ENCODE measurements at regions not wholly inside any gene's neighbourhood (a gene's known extent, or its start where the extent isn't known, plus 50 kb on each side); places are given as distances from the start of the nearest gene placed in this dataset.

DNA sequence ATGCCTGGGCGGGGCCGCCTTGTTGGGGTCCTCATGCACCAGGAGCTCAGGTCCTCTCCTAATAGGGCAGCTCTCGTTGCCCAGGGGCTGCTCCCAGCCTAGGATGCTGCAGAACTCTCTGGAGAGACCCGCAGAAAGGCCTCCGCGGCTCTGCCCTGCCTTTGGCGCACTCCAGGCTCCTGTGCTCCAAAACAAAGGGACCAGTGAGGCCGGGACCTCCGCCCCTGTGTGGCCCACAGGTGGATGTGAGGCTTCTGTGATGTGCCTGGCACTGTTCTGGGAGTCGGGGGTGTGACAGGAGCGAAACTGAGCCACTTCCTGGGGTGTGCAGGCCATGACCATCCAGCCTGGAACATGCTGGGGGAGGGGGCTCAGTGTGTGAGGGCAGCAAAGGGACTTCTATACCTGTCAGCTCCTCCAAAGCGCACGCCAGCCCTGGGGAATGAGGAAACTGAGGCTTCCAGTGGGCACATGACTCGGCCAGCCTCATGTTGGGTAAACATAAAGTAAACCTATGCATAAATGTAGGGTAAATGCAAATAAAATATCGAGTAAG is 153.2 kb downstream of the IRF8 start:
- no peaks in the 10 kb centered on the region for H3K36me3 ChIP-seq (ENCODE audit: control insufficient read depth, insufficient read depth, low read length)
- ChIA-PET POLR2A (no interaction called here), CTCF (no interaction called here)
- no peaks in the 10 kb centered on the region for H3K9me3 ChIP-seq (ENCODE audit: control insufficient read depth, insufficient read depth, low read depth, low read length)
- BruUV-seq (replicated peaks): no TSS peak
- no peaks in the 10 kb centered on the region for H3K27me3 ChIP-seq (ENCODE audit: control insufficient read depth, insufficient read depth, low read length)
- TF ChIP-seq TCF7L2 (IDR thresholded peaks at IDR 0.05; ENCODE audit: low read depth, low read length) (no peak), REST (IDR thresholded peaks at IDR 0.05; ENCODE audit: insufficient read depth in 1 of 2, low read depth in 2 of 2, low read length in 1 of 2) (no peak), POLR2AphosphoS5 (IDR thresholded peaks at IDR 0.05; ENCODE audit: low read depth, low read length) (no peak), CTCF (IDR thresholded peaks at IDR 0.05) (no peak)
- in situ Hi-C loops (cut with HindIII; ENCODE audit: low pct_unique_long_range_greater_than_20kb, low sequenced_read_pairs): no loop called here
- ATAC-seq (no peak), DNase-seq (ENCODE audit: low read depth, low spot score) (no peak)
- H3K27ac ChIP-seq (ENCODE audit: low read length): no peak overlapping the region
- no peak overlapping the region for H3K4me3 ChIP-seq (ENCODE audit: low read depth in 2 of 2, low read length in 2 of 2)
- intact Hi-C loops (cut with micrococcal nuclease; ENCODE audit: unreplicated experiment): no loop called here
- no peaks in the 10 kb centered on the region for H3K4me1 ChIP-seq (ENCODE audit: control insufficient read depth, insufficient read depth, low read length)

DNA sequence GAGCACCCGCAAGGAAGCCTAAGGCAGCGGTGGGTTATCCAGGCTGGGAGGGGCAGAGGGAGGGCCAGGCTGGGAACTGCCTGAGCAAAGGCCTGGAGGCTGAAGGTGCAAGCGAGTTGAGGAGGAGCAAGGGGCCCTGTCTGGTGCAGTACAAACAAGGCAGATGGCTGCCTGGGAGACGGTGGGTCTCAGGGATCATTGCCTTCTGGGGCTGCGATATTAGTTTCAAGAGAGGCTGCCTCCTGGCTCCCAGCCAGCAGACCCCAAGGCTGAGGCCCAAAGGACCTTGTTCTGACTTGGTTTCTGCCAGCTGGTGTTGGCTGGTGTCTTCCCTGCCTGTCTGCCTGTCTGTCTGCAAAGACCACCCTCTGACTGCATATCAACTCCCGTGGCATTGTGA is 154.0 kb downstream of the IRF8 start:
- no peaks in the 10 kb centered on the region for H3K36me3 ChIP-seq (ENCODE audit: control insufficient read depth, insufficient read depth, low read length)
- no peaks in the 10 kb centered on the region for H3K9me3 ChIP-seq (ENCODE audit: control insufficient read depth, insufficient read depth, low read depth, low read length)
- peaks cover 3% of the 10 kb centered on the region; the same call in 1 of the 2 replicates for H3K27me3 ChIP-seq (ENCODE audit: control insufficient read depth, insufficient read depth, low read length)
- BruUV-seq (replicated peaks): no TSS peak
- intact Hi-C loops (cut with micrococcal nuclease; ENCODE audit: unreplicated experiment): no loop called here
- TF ChIP-seq CTCF (IDR thresholded peaks at IDR 0.05) (no peak), POLR2AphosphoS5 (IDR thresholded peaks at IDR 0.05; ENCODE audit: low read depth, low read length) (no peak), TCF7L2 (IDR thresholded peaks at IDR 0.05; ENCODE audit: low read depth, low read length) (no peak), SIN3A (IDR thresholded peaks at IDR 0.05; ENCODE audit: borderline replicate concordance, insufficient read depth, low read depth, low read length) (no peak), REST (IDR thresholded peaks at IDR 0.05; ENCODE audit: insufficient read depth in 1 of 2, low read depth in 2 of 2, low read length in 1 of 2) (no peak)
- ChIA-PET CTCF (no interaction called here), POLR2A (no interaction called here)
- no peak overlapping the region for H3K4me3 ChIP-seq (ENCODE audit: low read depth in 2 of 2, low read length in 2 of 2)
- H3K27ac ChIP-seq (ENCODE audit: low read length): no peak overlapping the region
- no peak for ATAC-seq
- no peaks in the 10 kb centered on the region for H3K4me1 ChIP-seq (ENCODE audit: control insufficient read depth, insufficient read depth, low read length)
- no peak for DNase-seq (ENCODE audit: low read depth, low spot score)
- in situ Hi-C loops (cut with HindIII; ENCODE audit: low pct_unique_long_range_greater_than_20kb, low sequenced_read_pairs): no loop called here

Measured in Panc1 (cell line).